ENCODE measurements at regions not wholly inside any gene's neighbourhood (a gene's known extent, or its start where the extent isn't known, plus 50 kb on each side); places are given as distances from the start of the nearest gene placed in this dataset.

DNA sequence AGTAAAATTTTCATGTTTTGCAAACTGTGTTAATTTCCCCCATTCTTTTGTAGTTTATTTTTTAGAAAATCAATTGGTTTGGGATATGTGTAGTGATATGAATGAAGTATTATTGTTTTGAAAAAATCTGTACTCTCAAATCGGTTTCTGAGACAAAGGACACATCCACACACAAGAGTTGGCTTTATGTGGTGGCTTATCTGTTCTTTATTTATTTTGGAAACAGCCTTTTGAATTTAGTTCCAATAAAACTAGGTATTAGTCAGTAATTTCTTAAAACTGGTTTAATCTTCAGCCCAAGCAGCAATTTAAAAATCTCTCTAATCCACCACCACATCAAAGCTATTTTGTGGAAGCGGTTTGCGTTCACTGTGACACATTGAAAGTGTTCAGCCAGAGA lies 741.5 kb upstream of the GRM7 start:
- TF ChIP-seq CTCF (IDR thresholded peaks at IDR 0.05) (no peak), EP300 (IDR thresholded peaks at IDR 0.05) (no peak), POLR2AphosphoS5 (IDR thresholded peaks at IDR 0.05) (no peak), POLR2A (IDR thresholded peaks at IDR 0.05) (no peak)
- WGBS, 2 donors = 27 to 71% methylated on average over 3 of the region's 3 CpGs
- intact Hi-C loops (cut with DNase I) = no loop called here

DNA sequence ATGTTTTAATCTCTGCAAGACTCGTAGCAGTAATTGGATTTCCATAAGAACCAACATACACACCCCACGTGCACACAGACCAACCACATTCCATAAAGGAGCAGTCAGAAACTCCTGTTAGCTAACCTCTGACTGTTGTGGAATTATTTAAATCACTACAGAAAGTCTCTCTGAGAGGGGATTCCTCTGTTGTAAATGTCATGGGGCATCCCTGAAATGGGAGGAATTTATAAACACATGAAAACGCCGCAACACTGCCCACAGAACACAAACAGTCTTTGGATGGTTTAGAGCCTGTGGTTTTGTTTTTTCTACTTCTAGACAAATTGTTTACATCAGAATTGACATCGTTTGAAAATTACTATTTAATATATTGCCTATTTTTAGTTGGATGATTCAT lies 740.1 kb upstream of the GRM7 start:
- intact Hi-C loops (cut with DNase I) = no loop called here
- H3K4me3 ChIP-seq = no peak overlapping the region
- no peaks in the 10 kb centered on the region for H3K9me3 ChIP-seq
- 65 to 70% methylated on average over 5 of the region's 5 CpGs for WGBS, 2 donors
- DNase-seq = no peak
- no peak overlapping the region for H3K27ac ChIP-seq
- H3K36me3 ChIP-seq = no peaks in the 10 kb centered on the region
- H3K27me3 ChIP-seq = no peaks in the 10 kb centered on the region
- no peaks in the 10 kb centered on the region for H3K4me1 ChIP-seq
- TF ChIP-seq EP300 (IDR thresholded peaks at IDR 0.05) (no peak), POLR2A (IDR thresholded peaks at IDR 0.05) (no peak), CTCF (IDR thresholded peaks at IDR 0.05) (no peak), POLR2AphosphoS5 (IDR thresholded peaks at IDR 0.05) (no peak)

More for the DNA sequence above, 741.5 kb upstream of the GRM7 start:
- no peaks in the 10 kb centered on the region for H3K4me1 ChIP-seq
- DNase-seq = no peak
- H3K4me3 ChIP-seq = no peak overlapping the region
- H3K27me3 ChIP-seq = no peaks in the 10 kb centered on the region
- no peaks in the 10 kb centered on the region for H3K36me3 ChIP-seq
- no peaks in the 10 kb centered on the region for H3K9me3 ChIP-seq
- no peak overlapping the region for H3K27ac ChIP-seq

GRCh38 chr3:6124875-6125274 lies 736.0 kb upstream of the GRM7 start:
- WGBS, 2 donors = 86 to 87% methylated on average over 5 of the region's 5 CpGs
- Histone ChIP-seq H3K4me1 (no peaks in the 10 kb centered on the region), H3K9me3 (no peaks in the 10 kb centered on the region), H3K27me3 (no peaks in the 10 kb centered on the region), H3K27ac (no peak overlapping the region), H3K36me3 (no peaks in the 10 kb centered on the region), H3K4me3 (no peak overlapping the region)
- intact Hi-C loops (cut with DNase I) = no loop called here
- TF ChIP-seq POLR2AphosphoS5 (IDR thresholded peaks at IDR 0.05) (no peak), CTCF (IDR thresholded peaks at IDR 0.05) (no peak), EP300 (IDR thresholded peaks at IDR 0.05) (no peak), POLR2A (IDR thresholded peaks at IDR 0.05) (no peak)
- no peak for DNase-seq

DNA sequence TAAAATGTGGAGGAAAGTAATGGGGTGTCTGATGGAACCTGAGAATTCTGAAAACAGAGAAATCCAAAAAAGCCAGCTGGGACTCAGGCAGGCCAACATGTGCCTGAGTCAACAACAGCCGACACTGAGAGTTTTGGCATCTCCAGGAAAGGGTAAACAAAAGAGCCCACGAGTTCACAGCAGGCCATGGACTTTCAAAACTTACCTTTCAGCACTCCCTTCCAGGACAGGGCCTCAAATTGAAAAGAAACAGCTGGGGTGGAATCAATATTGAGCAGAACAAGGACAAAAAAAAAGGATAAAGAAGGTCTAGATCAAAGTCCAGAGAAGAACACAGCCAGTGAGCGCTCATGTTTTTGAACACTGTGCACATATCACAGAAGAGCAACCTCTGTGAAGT lies 735.4 kb upstream of the GRM7 start:
- H3K36me3 ChIP-seq = no peaks in the 10 kb centered on the region
- no peaks in the 10 kb centered on the region for H3K4me1 ChIP-seq
- DNase-seq = no peak
- intact Hi-C loops (cut with DNase I) = no loop called here
- no peaks in the 10 kb centered on the region for H3K27me3 ChIP-seq
- TF ChIP-seq EP300 (IDR thresholded peaks at IDR 0.05) = no peak
- no peak for TF ChIP-seq CTCF (IDR thresholded peaks at IDR 0.05)
- TF ChIP-seq POLR2A (IDR thresholded peaks at IDR 0.05) = no peak
- TF ChIP-seq POLR2AphosphoS5 (IDR thresholded peaks at IDR 0.05) = no peak
- H3K4me3 ChIP-seq = no peak overlapping the region
- WGBS, 2 donors = 32 to 51% methylated on average over 3 of the region's 3 CpGs
- H3K9me3 ChIP-seq = no peaks in the 10 kb centered on the region
- no peak overlapping the region for H3K27ac ChIP-seq

DNA sequence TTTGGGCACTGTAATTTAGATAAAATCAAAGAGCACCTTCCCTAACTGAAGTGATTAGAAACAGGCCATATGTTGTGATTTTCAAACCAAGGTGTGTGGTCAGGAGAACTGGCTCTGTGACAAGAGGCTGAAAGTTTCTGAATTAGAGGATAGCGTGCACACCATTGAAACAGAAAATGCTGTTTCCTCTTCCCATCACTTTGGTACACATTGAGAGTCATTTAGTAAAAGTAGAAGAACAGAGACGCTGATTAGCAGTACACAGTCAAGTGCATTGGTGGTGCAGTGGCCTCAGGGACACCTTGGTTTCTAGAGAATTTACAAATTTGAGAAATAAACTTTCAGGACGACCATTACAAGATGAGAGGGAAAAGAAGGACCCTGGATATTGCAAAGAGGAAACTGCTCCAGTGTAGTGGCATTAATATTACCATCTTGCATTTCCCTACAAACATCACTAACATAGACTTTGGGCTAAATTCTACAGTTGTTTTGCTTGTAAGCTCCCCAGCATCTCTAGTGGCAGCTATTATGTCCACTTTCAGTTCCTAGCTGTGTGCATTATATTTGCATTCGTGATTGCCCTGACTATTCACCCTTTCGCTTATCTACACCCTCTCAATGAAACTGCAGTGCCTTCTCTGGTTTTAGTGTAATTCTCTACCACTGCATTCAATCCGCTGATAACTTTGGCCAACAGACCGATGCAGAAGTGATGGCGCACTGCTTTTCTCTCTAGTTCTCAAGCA lies 728.1 kb upstream of the GRM7 start:
- Histone ChIP-seq H3K4me1 (no peaks in the 10 kb centered on the region), H3K27me3 (no peaks in the 10 kb centered on the region), H3K9me3 (no peaks in the 10 kb centered on the region), H3K36me3 (no peaks in the 10 kb centered on the region), H3K4me3 (no peak overlapping the region), H3K27ac (no peak overlapping the region)
- intact Hi-C loops (cut with DNase I) = no loop called here
- WGBS, 2 donors = 91 to 92% methylated on average over 8 of the region's 8 CpGs
- TF ChIP-seq CTCF (IDR thresholded peaks at IDR 0.05) (no peak), POLR2A (IDR thresholded peaks at IDR 0.05) (no peak), POLR2AphosphoS5 (IDR thresholded peaks at IDR 0.05) (no peak), EP300 (IDR thresholded peaks at IDR 0.05) (no peak)
- no peak for DNase-seq
